Peyer's patch (tissue), 4 donors: ENCODE measurements at regions not wholly inside any gene's neighbourhood (a gene's known extent, or its start where the extent isn't known, plus 50 kb on each side); places are given as distances from the start of the nearest gene placed in this dataset.

Source experiments
- DNase-seq, 3 donors: peaks; one replicate each; pipeline ENCODE4 v3.0.0-alpha.2; 2017 to 2019
- H3K27ac ChIP-seq, 4 donors: fragments of 200-600 bp; sonication (generic); one replicate each; pipeline ENCODE4 v1.5.1; 2016 to 2019
- H3K27me3 ChIP-seq, 2 donors: fragments of 200-600 bp; sonication (generic); one replicate each; pipeline ENCODE4 v1.5.1; 2019
- H3K36me3 ChIP-seq, 3 donors: fragments of 200-600 bp; sonication (generic); one replicate each; pipeline ENCODE4 v1.5.1; 2016 to 2019
- H3K4me1 ChIP-seq, 4 donors: fragments of 200-600 bp; sonication (generic); one replicate each; pipeline ENCODE4 v1.5.1; 2016 to 2019
- H3K4me3 ChIP-seq, 4 donors: fragments of 200-600 bp; sonication (generic); 1 replicate in 3 of 4; 2 replicates in 1 of 4; pipeline ENCODE4 v1.5.1; 2016 to 2019; ENCODE audit warnings: mild to moderate bottlenecking in 1 of 4
- H3K9me3 ChIP-seq, 4 donors: fragments of 200-600 bp; sonication (generic); one replicate each; pipeline ENCODE4 v1.5.1; 2016 to 2019; ENCODE audit warnings: mild to moderate bottlenecking in 1 of 4
- POLR2A ChIP-seq, 2 donors: fragments of 450-650 bp; IDR thresholded peaks; one replicate each; pipeline ENCODE4 v1.5.1; 2017; ENCODE audit warnings: antibody characterized with exemption in 2 of 2, mild to moderate bottlenecking in 2 of 2, moderate library complexity in 2 of 2
- TF ChIP-seq, protein P1 (sequence below), 6 experiments: fragments of 450-650 bp in 4 of 6; fragments of 200-600 bp in 2 of 6; sonication (generic) in 1 of 6; IDR thresholded peaks; one replicate each; pipeline ENCODE4 v1.5.1; 2017 to 2019; ENCODE audit warnings: antibody characterized with exemption in 6 of 6, mild to moderate bottlenecking in 3 of 6, moderate library complexity in 1 of 6

DNA sequence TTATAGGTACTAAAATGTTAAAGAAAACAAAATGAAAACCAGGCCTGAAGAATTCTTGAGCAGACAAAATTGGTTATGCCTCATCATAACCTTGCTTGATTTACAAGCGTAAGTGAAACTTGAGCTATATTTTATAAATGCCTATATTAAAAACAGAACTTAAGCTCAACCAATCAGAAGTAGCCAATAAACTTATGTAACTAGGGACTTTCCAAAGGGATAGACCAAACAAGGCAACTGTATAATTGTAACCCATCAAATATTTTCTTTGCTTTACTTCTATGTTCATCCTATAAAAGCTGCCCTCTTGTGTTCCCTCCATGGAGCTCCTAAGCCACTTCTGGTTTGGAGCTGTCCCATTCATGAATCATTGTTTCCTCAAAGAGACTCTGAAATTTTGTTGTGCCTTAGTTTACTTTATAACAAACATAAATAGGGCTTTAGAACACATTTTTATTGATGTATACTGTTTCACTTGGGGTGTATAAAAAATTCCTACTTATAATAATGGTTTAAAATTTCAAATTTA is 101.6 kb upstream of the CARMIL1 start:
- no peak overlapping the region for H3K4me3 ChIP-seq
- H3K4me1 ChIP-seq: no peaks in the 10 kb centered on the region
- H3K36me3 ChIP-seq: no peaks in the 10 kb centered on the region
- DNase-seq: no peak
- H3K9me3 ChIP-seq: no peaks in the 10 kb centered on the region
- no peaks in the 10 kb centered on the region for H3K27me3 ChIP-seq
- TF ChIP-seq, protein P1, sequence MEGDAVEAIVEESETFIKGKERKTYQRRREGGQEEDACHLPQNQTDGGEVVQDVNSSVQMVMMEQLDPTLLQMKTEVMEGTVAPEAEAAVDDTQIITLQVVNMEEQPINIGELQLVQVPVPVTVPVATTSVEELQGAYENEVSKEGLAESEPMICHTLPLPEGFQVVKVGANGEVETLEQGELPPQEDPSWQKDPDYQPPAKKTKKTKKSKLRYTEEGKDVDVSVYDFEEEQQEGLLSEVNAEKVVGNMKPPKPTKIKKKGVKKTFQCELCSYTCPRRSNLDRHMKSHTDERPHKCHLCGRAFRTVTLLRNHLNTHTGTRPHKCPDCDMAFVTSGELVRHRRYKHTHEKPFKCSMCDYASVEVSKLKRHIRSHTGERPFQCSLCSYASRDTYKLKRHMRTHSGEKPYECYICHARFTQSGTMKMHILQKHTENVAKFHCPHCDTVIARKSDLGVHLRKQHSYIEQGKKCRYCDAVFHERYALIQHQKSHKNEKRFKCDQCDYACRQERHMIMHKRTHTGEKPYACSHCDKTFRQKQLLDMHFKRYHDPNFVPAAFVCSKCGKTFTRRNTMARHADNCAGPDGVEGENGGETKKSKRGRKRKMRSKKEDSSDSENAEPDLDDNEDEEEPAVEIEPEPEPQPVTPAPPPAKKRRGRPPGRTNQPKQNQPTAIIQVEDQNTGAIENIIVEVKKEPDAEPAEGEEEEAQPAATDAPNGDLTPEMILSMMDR (IDR thresholded peaks at IDR 0.05): no peak
- H3K27ac ChIP-seq: no peak overlapping the region

DNA sequence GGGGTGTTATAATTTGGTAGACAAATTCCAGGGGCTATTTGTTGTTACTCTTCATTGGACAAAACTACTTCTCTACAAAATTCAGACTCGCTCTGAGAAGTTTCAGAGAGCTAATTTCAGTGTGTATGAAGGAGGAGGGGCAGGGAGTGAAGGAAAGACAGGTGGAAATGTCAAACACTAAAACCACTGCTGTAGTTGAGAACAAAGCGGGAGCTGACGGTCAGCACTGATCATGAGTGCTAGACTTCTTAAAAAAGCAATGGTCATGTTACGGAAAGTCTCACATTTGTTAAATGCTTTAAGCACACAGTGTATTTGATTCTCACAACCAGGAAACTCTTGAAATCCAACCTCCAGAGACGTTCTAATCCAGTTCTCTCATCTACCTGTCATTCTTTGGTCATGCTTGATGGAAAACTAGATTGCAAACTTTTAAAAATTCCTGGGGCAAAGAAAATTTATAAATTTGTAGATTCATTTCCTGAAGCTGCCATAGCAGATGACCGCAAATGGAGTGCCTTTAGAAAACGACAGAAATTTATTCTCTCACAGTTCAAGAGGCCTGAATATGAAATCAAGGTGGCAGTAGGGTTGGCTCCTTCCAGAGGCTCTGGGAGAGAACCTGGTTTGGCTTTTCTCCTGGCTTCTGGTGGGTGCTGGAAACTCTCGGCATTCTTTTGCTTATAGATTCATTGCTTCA is 100.7 kb upstream of the CARMIL1 start:
- no peaks in the 10 kb centered on the region for H3K9me3 ChIP-seq
- H3K27me3 ChIP-seq: no peaks in the 10 kb centered on the region
- H3K27ac ChIP-seq: peak overlapping the region in 1 of 4 donors; percentile 54
- no peak for TF ChIP-seq POLR2A (IDR thresholded peaks at IDR 0.05)
- TF ChIP-seq, protein P1 (IDR thresholded peaks at IDR 0.05): no peak
- H3K4me1 ChIP-seq: no peaks in the 10 kb centered on the region
- DNase-seq: no peak
- no peaks in the 10 kb centered on the region for H3K36me3 ChIP-seq
- H3K4me3 ChIP-seq: no peak overlapping the region

DNA sequence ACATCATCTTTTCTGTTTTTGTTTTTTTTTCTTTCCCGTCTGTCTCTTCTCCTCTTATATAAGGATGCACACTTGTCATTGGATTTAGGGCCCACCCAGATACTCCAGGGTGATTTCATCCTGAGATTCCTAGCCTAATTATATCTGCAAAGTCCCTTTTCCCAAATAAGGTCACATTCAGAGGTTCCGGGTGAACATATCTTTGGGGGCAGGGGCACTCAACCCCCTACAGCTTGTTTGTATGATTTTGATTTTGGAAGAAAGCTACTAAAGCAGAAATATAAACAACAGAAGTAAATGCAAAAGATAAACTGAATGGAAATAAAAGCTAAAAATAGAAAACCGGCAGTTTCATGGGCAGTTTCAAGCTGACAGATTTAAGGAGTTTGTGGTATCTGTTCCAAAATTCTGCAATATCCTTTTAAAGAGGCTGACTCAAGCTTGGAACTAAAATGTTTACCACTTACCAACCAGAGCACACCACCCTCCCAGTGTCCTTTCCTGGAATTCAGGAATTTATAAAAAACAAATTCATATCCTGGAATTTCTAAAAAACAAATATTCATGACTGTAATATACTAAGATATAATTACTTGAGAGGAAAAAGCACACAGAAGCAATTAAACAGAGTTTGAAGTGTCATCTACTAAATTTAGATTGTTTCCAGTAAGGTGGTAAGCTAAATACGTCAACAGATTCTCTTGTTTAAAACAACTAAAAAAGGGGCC is 100.0 kb upstream of the CARMIL1 start:
- H3K4me3 ChIP-seq: no peak overlapping the region
- no peaks in the 10 kb centered on the region for H3K27me3 ChIP-seq
- H3K4me1 ChIP-seq: no peaks in the 10 kb centered on the region
- no peaks in the 10 kb centered on the region for H3K36me3 ChIP-seq
- no peak for DNase-seq
- no peaks in the 10 kb centered on the region for H3K9me3 ChIP-seq
- TF ChIP-seq POLR2A (IDR thresholded peaks at IDR 0.05): no peak
- TF ChIP-seq, protein P1 (IDR thresholded peaks at IDR 0.05): no peak
- peak overlapping the region in 2 of 4 donors; percentile 31 to 54 for H3K27ac ChIP-seq

DNA sequence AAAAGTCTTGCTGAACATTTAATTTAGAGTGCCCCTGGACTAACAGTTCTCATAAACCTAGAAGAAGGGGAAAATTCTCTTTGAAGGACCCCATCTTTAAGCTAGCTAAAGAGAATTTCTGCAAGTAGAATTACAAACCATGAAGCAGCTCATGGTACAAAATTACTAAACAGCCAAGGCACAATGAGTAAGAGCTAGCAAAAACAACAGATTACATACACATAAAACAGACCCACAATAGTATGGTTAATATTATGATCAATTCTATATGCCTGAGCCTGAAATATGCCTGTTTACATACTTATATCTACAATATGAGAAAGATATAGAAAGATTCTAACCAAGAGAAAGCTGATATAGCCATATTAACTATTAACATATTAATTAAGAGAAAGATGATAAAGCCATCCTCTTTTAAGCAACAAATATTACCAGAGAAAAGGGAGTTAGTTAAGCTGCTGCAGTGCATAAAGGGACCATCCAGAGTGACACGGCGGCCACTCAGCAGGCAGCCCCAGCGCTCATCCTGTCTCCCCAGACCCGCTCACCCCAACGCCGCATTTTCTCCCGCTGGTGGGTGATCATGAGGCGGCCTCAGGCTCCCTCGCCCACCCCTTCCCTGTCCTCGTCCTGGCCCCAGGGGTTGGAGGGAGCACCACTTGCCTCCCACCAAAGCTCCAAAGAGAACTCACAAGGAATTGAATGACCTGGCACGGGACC is 98.4 kb upstream of the CARMIL1 start:
- no peaks in the 10 kb centered on the region for H3K27me3 ChIP-seq
- no peak for TF ChIP-seq POLR2A (IDR thresholded peaks at IDR 0.05)
- TF ChIP-seq, protein P1 (IDR thresholded peaks at IDR 0.05): no peak
- no peak for DNase-seq
- H3K4me1 ChIP-seq: no peaks in the 10 kb centered on the region
- no peak overlapping the region for H3K4me3 ChIP-seq
- no peaks in the 10 kb centered on the region for H3K36me3 ChIP-seq
- no peaks in the 10 kb centered on the region for H3K9me3 ChIP-seq
- H3K27ac ChIP-seq: no peak overlapping the region

DNA sequence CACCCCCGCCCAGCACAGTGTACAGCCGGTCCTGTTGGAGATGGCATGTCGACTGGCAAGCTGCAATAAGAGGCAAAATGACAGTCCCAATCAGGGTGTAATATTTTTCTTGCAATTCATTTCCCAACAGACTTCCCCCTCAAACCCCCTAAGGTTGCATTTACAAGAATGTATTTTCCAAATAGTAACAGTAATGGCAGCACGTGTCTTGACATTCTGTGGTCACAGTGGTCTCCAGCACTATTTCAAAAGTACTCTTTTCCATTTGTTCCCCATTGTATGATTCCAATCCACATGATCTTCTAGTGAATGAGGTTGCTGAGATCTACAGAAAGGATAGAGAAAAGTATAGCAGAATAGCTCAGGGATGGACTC is 97.8 kb upstream of the CARMIL1 start:
- H3K9me3 ChIP-seq: no peaks in the 10 kb centered on the region
- DNase-seq: no peak
- H3K4me3 ChIP-seq: no peak overlapping the region
- H3K27ac ChIP-seq: no peak overlapping the region
- no peaks in the 10 kb centered on the region for H3K27me3 ChIP-seq
- TF ChIP-seq, protein P1 (IDR thresholded peaks at IDR 0.05): no peak
- TF ChIP-seq POLR2A (IDR thresholded peaks at IDR 0.05): no peak
- H3K4me1 ChIP-seq: no peaks in the 10 kb centered on the region
- no peaks in the 10 kb centered on the region for H3K36me3 ChIP-seq
